ENCODE measurements at regions not wholly inside any gene's neighbourhood (a gene's known extent, or its start where the extent isn't known, plus 50 kb on each side); places are given as distances from the start of the nearest gene placed in this dataset.

DNA sequence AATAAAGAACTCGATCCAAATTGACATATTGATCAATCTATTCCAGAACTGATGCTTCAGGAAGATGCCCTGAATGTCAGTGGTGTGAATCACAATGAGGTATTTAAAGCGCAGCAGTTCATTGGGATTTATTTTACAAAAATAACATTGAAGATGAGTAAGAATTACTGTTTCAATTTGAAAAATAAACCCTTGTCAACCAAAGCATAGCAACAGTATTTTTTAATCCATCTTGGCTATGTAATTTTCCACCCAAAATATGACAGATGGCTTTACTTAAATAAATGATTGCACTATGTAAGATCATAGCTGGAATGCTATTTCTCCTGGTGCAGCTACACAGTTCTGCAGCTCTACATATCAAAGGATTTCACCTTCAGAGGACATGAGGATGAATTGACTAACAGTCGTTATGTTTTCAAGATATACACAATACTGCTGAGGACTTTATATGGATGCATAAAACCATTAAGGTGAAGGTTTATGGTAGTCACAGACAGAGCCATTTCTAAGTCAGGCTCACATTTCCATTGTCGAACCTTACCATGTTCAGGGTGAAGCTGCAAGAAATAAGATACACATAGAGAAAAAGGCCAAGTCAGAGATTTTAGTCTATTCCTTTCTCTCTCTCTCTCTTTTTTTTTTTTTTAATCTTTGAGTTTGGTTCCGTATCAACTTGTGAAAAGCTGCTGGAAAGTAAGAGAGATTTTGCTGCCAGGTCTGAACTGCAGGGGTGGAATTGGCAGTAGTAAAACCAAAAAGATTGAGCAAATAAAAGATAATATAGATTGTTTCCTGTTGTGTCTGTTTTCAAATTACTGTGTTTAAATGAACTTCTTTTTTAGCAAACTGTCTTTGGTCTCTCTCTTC, 398.0 kb upstream of the CDH20 start:
- DNase-seq (ENCODE audit: low spot score) = no peak
- TF ChIP-seq CTCF (IDR thresholded peaks at IDR 0.05; ENCODE audit: extremely low read depth, missing control alignments) = no peak

DNA sequence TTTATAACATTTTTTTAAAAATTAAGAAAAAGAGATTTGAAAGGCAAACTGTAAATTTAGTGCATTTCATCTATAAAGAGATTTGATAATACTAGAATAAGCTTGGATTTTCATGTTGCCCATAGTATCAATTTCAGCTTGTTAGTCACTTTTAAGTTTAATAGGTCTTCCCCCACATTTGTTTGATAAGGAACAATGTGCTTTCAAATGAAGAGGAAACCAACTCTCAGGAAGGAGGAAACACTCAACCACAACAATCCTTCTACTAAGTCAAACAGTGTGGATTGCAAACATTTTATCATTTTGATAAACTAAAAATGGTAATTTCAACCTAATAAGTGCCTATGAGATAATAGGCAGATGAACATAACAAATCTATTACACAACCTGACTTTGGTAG, 397.1 kb upstream of the CDH20 start:
- no peak for DNase-seq (ENCODE audit: low spot score)
- TF ChIP-seq CTCF (IDR thresholded peaks at IDR 0.05; ENCODE audit: extremely low read depth, missing control alignments) = no peak

GRCh38 chr18:60943297-60943696, 389.9 kb upstream of the CDH20 start:
- no peak for TF ChIP-seq CTCF (IDR thresholded peaks at IDR 0.05; ENCODE audit: extremely low read depth, missing control alignments)
- no peak for DNase-seq (ENCODE audit: low spot score)

DNA sequence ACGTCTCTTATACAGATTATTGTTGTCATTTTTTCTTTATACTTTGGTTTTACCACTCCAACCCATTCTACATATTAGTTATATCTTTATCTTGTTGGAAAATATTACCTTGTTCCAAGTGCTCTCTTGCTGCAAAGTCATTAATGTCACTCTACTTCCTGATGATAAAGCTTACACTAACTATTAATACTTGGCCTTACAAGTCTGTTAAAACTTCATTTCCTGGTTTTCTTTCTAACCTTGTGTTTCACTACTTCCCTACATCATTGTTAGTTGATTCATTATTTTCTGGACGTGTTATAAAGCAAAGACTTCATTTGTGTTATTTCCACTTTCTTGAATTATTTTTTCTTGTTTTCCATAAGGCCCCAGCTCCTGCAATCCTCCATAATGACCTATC, 382.6 kb upstream of the CDH20 start:
- DNase-seq (ENCODE audit: low spot score) = no peak
- no peak for TF ChIP-seq CTCF (IDR thresholded peaks at IDR 0.05; ENCODE audit: extremely low read depth, missing control alignments)

GRCh38 chr18:60951091-60951490, 382.1 kb upstream of the CDH20 start:
- DNase-seq (ENCODE audit: low spot score) = no peak
- no peak for TF ChIP-seq CTCF (IDR thresholded peaks at IDR 0.05; ENCODE audit: extremely low read depth, missing control alignments)

DNA sequence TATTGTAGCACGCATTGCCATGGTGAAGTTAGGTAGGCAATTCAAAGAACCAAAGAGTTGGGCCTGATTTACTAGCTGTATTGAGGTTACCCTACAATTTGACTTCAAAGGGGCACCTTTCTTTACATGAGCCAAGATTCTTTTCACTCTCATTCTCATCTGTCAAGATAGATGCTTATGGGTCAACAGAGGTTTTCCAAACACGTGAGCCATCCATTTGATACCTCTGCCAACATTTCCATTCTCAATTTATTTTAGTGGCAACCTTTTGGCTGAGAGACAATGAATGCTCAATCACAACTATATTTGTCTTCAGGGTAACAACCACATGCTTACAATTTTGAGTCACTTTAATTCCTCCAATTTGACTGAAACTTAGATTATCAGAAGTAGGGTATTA, 370.6 kb upstream of the CDH20 start:
- no peak for TF ChIP-seq CTCF (IDR thresholded peaks at IDR 0.05; ENCODE audit: extremely low read depth, missing control alignments)
- no peak for DNase-seq (ENCODE audit: low spot score)

DNA sequence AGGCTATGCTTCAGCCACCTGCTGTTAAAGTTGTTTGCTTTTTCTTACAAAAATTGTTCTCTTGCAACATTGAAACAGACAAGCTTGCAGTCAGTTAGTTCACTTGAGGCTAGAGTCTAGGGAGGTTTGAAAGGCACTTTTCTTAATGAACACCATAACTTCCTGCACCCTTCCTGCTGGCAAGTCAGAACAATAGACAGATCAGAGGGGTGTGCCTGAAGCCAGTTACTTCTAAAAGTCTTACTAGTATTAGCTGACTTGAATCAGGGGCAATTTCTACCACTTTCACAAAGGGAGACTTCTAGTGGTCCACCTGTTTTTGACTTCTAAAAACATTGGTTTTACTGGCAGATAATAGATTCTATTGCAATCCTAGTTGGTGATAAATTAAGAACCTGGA, 367.4 kb upstream of the CDH20 start:
- no peak for DNase-seq (ENCODE audit: low spot score)
- no peak for TF ChIP-seq CTCF (IDR thresholded peaks at IDR 0.05; ENCODE audit: extremely low read depth, missing control alignments)

Data from GM20000 (cell line).